ENCODE measurements at regions not wholly inside any gene's neighbourhood (a gene's known extent, or its start where the extent isn't known, plus 50 kb on each side); places are given as distances from the start of the nearest gene placed in this dataset.

DNA sequence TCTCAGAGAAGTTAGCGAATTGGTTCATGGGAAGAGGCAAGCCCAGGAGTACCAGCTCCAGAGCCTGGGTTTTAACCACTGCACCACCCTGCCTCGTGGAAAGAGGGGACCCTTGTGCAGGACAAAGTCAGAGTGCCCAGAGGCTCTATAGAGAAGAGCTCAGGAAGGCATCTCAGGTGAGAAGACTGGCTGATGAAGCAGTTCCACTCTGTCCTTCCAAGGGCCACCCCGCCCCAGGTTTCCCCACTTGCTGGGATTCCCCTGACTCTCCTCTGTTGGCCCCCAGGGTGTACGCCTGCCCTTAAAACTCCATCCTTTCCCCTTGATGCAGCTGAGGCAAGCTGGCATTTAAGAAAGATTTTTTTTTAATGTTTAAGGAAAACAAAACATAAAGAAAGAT lies 265.8 kb downstream of the BUD13 start:
- intact Hi-C loops (cut with micrococcal nuclease; ENCODE audit: unreplicated experiment) (no loop called here), in situ Hi-C loops (cut with HindIII; ENCODE audit: low pct_unique_long_range_greater_than_20kb, low sequenced_read_pairs) (no loop called here)
- TF ChIP-seq TCF7L2 (IDR thresholded peaks at IDR 0.05; ENCODE audit: low read depth, low read length) (no peak), POLR2AphosphoS5 (IDR thresholded peaks at IDR 0.05; ENCODE audit: low read depth, low read length) (no peak), SIN3A (IDR thresholded peaks at IDR 0.05; ENCODE audit: borderline replicate concordance, insufficient read depth, low read depth, low read length) (no peak)
- TF ChIP-seq, protein P1, sequence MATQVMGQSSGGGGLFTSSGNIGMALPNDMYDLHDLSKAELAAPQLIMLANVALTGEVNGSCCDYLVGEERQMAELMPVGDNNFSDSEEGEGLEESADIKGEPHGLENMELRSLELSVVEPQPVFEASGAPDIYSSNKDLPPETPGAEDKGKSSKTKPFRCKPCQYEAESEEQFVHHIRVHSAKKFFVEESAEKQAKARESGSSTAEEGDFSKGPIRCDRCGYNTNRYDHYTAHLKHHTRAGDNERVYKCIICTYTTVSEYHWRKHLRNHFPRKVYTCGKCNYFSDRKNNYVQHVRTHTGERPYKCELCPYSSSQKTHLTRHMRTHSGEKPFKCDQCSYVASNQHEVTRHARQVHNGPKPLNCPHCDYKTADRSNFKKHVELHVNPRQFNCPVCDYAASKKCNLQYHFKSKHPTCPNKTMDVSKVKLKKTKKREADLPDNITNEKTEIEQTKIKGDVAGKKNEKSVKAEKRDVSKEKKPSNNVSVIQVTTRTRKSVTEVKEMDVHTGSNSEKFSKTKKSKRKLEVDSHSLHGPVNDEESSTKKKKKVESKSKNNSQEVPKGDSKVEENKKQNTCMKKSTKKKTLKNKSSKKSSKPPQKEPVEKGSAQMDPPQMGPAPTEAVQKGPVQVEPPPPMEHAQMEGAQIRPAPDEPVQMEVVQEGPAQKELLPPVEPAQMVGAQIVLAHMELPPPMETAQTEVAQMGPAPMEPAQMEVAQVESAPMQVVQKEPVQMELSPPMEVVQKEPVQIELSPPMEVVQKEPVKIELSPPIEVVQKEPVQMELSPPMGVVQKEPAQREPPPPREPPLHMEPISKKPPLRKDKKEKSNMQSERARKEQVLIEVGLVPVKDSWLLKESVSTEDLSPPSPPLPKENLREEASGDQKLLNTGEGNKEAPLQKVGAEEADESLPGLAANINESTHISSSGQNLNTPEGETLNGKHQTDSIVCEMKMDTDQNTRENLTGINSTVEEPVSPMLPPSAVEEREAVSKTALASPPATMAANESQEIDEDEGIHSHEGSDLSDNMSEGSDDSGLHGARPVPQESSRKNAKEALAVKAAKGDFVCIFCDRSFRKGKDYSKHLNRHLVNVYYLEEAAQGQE (IDR thresholded peaks at IDR 0.05; ENCODE audit: insufficient read depth in 1 of 2, low read depth in 2 of 2, low read length in 1 of 2) = no peak
- TF ChIP-seq, protein P2, sequence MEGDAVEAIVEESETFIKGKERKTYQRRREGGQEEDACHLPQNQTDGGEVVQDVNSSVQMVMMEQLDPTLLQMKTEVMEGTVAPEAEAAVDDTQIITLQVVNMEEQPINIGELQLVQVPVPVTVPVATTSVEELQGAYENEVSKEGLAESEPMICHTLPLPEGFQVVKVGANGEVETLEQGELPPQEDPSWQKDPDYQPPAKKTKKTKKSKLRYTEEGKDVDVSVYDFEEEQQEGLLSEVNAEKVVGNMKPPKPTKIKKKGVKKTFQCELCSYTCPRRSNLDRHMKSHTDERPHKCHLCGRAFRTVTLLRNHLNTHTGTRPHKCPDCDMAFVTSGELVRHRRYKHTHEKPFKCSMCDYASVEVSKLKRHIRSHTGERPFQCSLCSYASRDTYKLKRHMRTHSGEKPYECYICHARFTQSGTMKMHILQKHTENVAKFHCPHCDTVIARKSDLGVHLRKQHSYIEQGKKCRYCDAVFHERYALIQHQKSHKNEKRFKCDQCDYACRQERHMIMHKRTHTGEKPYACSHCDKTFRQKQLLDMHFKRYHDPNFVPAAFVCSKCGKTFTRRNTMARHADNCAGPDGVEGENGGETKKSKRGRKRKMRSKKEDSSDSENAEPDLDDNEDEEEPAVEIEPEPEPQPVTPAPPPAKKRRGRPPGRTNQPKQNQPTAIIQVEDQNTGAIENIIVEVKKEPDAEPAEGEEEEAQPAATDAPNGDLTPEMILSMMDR (IDR thresholded peaks at IDR 0.05) = no peak
- DNase-seq (ENCODE audit: low read depth, low spot score) = no peak
- no peak for ATAC-seq
- CTCF ChIA-PET = no interaction called here
- no TSS peak for BruUV-seq (replicated peaks)
- no peaks in the 10 kb centered on the region for H3K4me1 ChIP-seq (ENCODE audit: control insufficient read depth, insufficient read depth, low read length)
- H3K4me3 ChIP-seq (ENCODE audit: low read depth in 2 of 2, low read length in 2 of 2) = no peak overlapping the region
- POLR2A ChIA-PET = no interaction called here
- no peaks in the 10 kb centered on the region for H3K36me3 ChIP-seq (ENCODE audit: control insufficient read depth, insufficient read depth, low read length)
- no peak overlapping the region for H3K27ac ChIP-seq (ENCODE audit: low read length)
- peaks cover 18% of the 10 kb centered on the region; the same call in 1 of the 2 replicates for H3K27me3 ChIP-seq (ENCODE audit: control insufficient read depth, insufficient read depth, low read length)
- H3K9me3 ChIP-seq (ENCODE audit: control insufficient read depth, insufficient read depth, low read depth, low read length) = no peaks in the 10 kb centered on the region

DNA sequence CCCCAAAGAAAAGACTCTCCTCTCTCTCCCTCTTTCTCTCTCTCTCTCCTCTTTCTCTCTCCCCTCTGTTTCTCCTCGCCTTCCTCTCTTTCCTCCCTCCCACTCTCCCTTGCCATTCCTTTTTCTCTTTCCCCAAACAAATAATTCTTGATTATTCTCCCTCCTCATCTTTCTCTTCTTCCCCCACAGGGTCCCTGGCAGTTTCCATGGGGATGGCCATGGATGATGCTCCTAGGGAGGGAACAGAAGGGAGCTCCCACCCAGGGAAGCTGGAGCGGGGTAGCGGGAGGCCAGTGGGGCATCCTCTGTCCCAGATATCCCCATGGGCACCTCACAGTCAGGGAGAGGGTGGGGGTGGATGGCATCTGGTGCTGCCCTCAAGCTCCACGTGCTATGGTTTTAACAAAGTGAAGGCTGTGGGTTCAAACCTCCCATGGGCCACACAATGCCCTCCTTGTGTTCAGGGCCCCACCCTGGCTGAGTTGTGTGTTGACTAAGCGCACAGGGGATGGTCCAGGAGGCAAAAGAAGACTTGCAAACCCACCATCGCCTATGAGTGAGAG lies 266.4 kb downstream of the BUD13 start:
- BruUV-seq (replicated peaks) = no TSS peak
- TF ChIP-seq, protein P1 (IDR thresholded peaks at IDR 0.05; ENCODE audit: insufficient read depth in 1 of 2, low read depth in 2 of 2, low read length in 1 of 2) = no peak
- TF ChIP-seq SIN3A (IDR thresholded peaks at IDR 0.05; ENCODE audit: borderline replicate concordance, insufficient read depth, low read depth, low read length) (no peak), POLR2AphosphoS5 (IDR thresholded peaks at IDR 0.05; ENCODE audit: low read depth, low read length) (no peak), TCF7L2 (IDR thresholded peaks at IDR 0.05; ENCODE audit: low read depth, low read length) (no peak)
- TF ChIP-seq, protein P2 (IDR thresholded peaks at IDR 0.05) = no peak
- Histone ChIP-seq H3K9me3 (ENCODE audit: control insufficient read depth, insufficient read depth, low read depth, low read length) (no peaks in the 10 kb centered on the region), H3K27me3 (ENCODE audit: control insufficient read depth, insufficient read depth, low read length) (peaks cover 18% of the 10 kb centered on the region; the same call in 1 of the 2 replicates), H3K36me3 (ENCODE audit: control insufficient read depth, insufficient read depth, low read length) (no peaks in the 10 kb centered on the region), H3K4me3 (ENCODE audit: low read depth in 2 of 2, low read length in 2 of 2) (no peak overlapping the region), H3K4me1 (ENCODE audit: control insufficient read depth, insufficient read depth, low read length) (no peaks in the 10 kb centered on the region), H3K27ac (ENCODE audit: low read length) (no peak overlapping the region)
- intact Hi-C loops (cut with micrococcal nuclease; ENCODE audit: unreplicated experiment) = no loop called here
- no peak for ATAC-seq
- ChIA-PET POLR2A (no interaction called here), CTCF (no interaction called here)
- in situ Hi-C loops (cut with HindIII; ENCODE audit: low pct_unique_long_range_greater_than_20kb, low sequenced_read_pairs) = no loop called here
- no peak for DNase-seq (ENCODE audit: low read depth, low spot score)
